ENCODE measurements at regions not wholly inside any gene's neighbourhood (a gene's known extent, or its start where the extent isn't known, plus 50 kb on each side); places are given as distances from the start of the nearest gene placed in this dataset.

- TF ChIP-seq, protein P1, sequence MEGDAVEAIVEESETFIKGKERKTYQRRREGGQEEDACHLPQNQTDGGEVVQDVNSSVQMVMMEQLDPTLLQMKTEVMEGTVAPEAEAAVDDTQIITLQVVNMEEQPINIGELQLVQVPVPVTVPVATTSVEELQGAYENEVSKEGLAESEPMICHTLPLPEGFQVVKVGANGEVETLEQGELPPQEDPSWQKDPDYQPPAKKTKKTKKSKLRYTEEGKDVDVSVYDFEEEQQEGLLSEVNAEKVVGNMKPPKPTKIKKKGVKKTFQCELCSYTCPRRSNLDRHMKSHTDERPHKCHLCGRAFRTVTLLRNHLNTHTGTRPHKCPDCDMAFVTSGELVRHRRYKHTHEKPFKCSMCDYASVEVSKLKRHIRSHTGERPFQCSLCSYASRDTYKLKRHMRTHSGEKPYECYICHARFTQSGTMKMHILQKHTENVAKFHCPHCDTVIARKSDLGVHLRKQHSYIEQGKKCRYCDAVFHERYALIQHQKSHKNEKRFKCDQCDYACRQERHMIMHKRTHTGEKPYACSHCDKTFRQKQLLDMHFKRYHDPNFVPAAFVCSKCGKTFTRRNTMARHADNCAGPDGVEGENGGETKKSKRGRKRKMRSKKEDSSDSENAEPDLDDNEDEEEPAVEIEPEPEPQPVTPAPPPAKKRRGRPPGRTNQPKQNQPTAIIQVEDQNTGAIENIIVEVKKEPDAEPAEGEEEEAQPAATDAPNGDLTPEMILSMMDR (IDR thresholded peaks at IDR 0.05): no peak
- TF ChIP-seq POLR2AphosphoS5 (IDR thresholded peaks at IDR 0.05) (no peak), POLR2A (IDR thresholded peaks at IDR 0.05) (no peak)
These were observed 447.4 kb downstream of the EPHA4 start for GRCh38 chr2:221124532-221125240.
